ENCODE measurements at regions not wholly inside any gene's neighbourhood (a gene's known extent, or its start where the extent isn't known, plus 50 kb on each side); places are given as distances from the start of the nearest gene placed in this dataset.
"Not testable (repeated sequence)": the region's sequence is repeated elsewhere in the genome, so short reads cannot be mapped to it uniquely, and the experiment has no call there.

GRCh38 chr2:90359344-90359743 is 1667.9 kb downstream of the RPIA start:
- not testable (repeated sequence) for H3K9ac ChIP-seq (ENCODE audit: low read length in 5 of 5); H3K27ac ChIP-seq (ENCODE audit: low read depth, low read length); H3K4me3 ChIP-seq (ENCODE audit: low read depth in 1 of 5, low read length in 5 of 5); H3K27me3 ChIP-seq (ENCODE audit: control insufficient read depth in 5 of 5, insufficient read depth in 4 of 5, low read length in 5 of 5); H3K36me3 ChIP-seq (ENCODE audit: control insufficient read depth in 5 of 5, insufficient read depth in 5 of 5, low read length in 5 of 5); H3K4me1 ChIP-seq (ENCODE audit: control insufficient read depth in 5 of 5, insufficient read depth in 5 of 5, low read length in 5 of 5); H3K9me3 ChIP-seq (ENCODE audit: control insufficient read depth in 5 of 5, low read length in 5 of 5)

GRCh38 chr2:90359887-90360730 is 1668.6 kb downstream of the RPIA start:
- not testable (repeated sequence) for H3K4me3 ChIP-seq (ENCODE audit: low read depth in 1 of 5, low read length in 5 of 5); H3K36me3 ChIP-seq (ENCODE audit: control insufficient read depth in 5 of 5, insufficient read depth in 5 of 5, low read length in 5 of 5); H3K27ac ChIP-seq (ENCODE audit: low read depth, low read length); H3K9me3 ChIP-seq (ENCODE audit: control insufficient read depth in 5 of 5, low read length in 5 of 5); H3K9ac ChIP-seq (ENCODE audit: low read length in 5 of 5); H3K27me3 ChIP-seq (ENCODE audit: control insufficient read depth in 5 of 5, insufficient read depth in 4 of 5, low read length in 5 of 5); H3K4me1 ChIP-seq (ENCODE audit: control insufficient read depth in 5 of 5, insufficient read depth in 5 of 5, low read length in 5 of 5)

- H3K36me3 ChIP-seq (ENCODE audit: control insufficient read depth in 5 of 5, insufficient read depth in 5 of 5, low read length in 5 of 5); H3K9me3 ChIP-seq (ENCODE audit: control insufficient read depth in 5 of 5, low read length in 5 of 5); H3K4me1 ChIP-seq (ENCODE audit: control insufficient read depth in 5 of 5, insufficient read depth in 5 of 5, low read length in 5 of 5); H3K27me3 ChIP-seq (ENCODE audit: control insufficient read depth in 5 of 5, insufficient read depth in 4 of 5, low read length in 5 of 5); H3K9ac ChIP-seq (ENCODE audit: low read length in 5 of 5); H3K4me3 ChIP-seq (ENCODE audit: low read depth in 1 of 5, low read length in 5 of 5); H3K27ac ChIP-seq (ENCODE audit: low read depth, low read length): not testable (repeated sequence)
These were observed 1669.2 kb downstream of the RPIA start for GRCh38 chr2:90360731-90361035.
